ENCODE measurements at regions not wholly inside any gene's neighbourhood (a gene's known extent, or its start where the extent isn't known, plus 50 kb on each side); places are given as distances from the start of the nearest gene placed in this dataset.

- intact Hi-C loops (cut with DNase I): no loop called here
- no peak for ATAC-seq
Observed at GRCh38 chr5:158080112-158080511, 221.2 kb upstream of the CLINT1 start.

GRCh38 chr5:158079097-158079496, 220.2 kb upstream of the CLINT1 start:
- DNase-seq (no peak), ATAC-seq (no peak)
- WGBS: 80% methylated on average over 5 of the region's 5 CpGs
- Histone ChIP-seq H3K27me3 (ENCODE audit: control insufficient read depth, insufficient read depth) (no peaks in the 10 kb centered on the region), H3K9me3 (ENCODE audit: control insufficient read depth, low read length) (no peaks in the 10 kb centered on the region), H3K4me3 (ENCODE audit: low read length) (no peak overlapping the region), H3K4me1 (ENCODE audit: control insufficient read depth, insufficient read depth, low read length) (no peaks in the 10 kb centered on the region), H3K27ac (ENCODE audit: low read length) (no peak overlapping the region)
- intact Hi-C loops (cut with DNase I): loop anchor here in 1 of 4 donors (10.0 kb wide), 1 partner anchor 1056 kb away; no protein-coding TSS in a partner anchor

More at GRCh38 chr5:158080112-158080511, 221.2 kb upstream of the CLINT1 start:
- H3K4me1 ChIP-seq (ENCODE audit: control insufficient read depth, insufficient read depth, low read length): no peaks in the 10 kb centered on the region
- H3K9me3 ChIP-seq (ENCODE audit: control insufficient read depth, low read length): no peaks in the 10 kb centered on the region
- no peaks in the 10 kb centered on the region for H3K27me3 ChIP-seq (ENCODE audit: control insufficient read depth, insufficient read depth)
- 54% methylated on average over 1 of the region's 1 CpG for WGBS
- no peak overlapping the region for H3K27ac ChIP-seq (ENCODE audit: low read length)
- no peak overlapping the region for H3K4me3 ChIP-seq (ENCODE audit: low read length)
- no peak for DNase-seq

DNA sequence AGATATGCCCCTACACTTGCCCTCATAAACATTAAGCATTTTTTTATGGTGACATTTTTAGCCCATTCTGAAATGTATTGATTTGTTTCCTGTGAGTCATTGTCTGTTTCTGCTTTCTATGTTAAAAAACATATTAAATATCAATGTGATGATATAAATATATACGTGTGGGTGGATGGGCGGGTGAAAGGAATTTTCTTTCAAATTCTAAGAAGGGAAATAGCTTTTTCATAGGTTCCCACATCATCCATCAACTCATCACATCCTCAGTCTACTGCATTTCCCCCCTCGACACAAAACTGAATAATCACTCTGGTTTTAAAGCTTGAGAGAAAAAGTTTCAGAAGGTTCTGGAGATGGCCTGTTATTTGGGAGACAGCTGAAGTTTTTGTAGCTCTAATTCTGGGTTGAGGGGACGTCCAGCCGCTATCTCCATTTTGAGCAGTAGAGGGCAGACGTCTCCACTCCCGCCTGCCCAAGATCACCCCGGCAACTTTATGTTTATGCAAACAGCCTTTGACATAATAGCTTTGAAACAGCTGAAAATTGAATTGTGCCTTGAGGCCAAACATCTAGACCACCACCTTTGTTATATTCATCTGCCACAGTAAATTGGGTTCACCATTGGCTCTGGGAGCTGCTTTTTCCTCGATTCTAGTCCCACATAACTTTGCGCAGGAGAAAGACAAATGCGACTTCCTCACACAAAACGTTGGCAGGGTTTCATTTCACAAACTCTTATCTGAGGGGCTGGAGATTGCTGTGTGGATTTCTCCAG, 216.2 kb upstream of the CLINT1 start:
- peak; percentile 90 to 91 for ATAC-seq
- intact Hi-C loops (cut with DNase I): loop anchor here in 1 of 4 donors (10.0 kb wide), 1 partner anchor 1060 kb away; no protein-coding TSS in a partner anchor
- DNase-seq: peak; percentile 52 to 79 (median 65)
- Histone ChIP-seq H3K27me3 (ENCODE audit: control insufficient read depth, insufficient read depth) (no peaks in the 10 kb centered on the region), H3K27ac (ENCODE audit: low read length) (peak overlapping the region; percentile 45), H3K4me3 (ENCODE audit: low read length) (peak overlapping the region; percentile 69), H3K9me3 (ENCODE audit: control insufficient read depth, low read length) (no peaks in the 10 kb centered on the region), H3K4me1 (ENCODE audit: control insufficient read depth, insufficient read depth, low read length) (no peaks in the 10 kb centered on the region)
- WGBS: 7% methylated on average over 12 of the region's 12 CpGs

DNA sequence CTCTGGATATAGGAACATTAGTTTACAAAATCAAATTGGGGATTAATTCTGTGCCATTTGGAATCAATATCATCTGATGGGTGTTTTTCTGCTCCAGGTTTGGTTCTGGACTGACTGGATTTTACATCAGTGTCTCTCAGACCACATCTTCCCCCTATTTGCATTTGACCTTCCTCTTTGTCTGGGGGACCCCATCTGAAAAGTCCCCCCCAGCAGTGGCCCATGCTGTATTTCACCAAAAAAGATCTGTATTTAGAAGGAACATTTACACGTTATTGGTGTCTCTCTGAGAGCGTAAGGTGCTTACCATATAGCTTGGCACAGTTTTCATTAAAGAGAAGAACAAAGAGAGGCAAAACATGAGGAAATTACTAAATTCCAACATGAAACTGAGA, 215.6 kb upstream of the CLINT1 start:
- DNase-seq (no peak), ATAC-seq (no peak)
- Histone ChIP-seq H3K27ac (ENCODE audit: low read length) (no peak overlapping the region), H3K4me3 (ENCODE audit: low read length) (no peak overlapping the region), H3K4me1 (ENCODE audit: control insufficient read depth, insufficient read depth, low read length) (no peaks in the 10 kb centered on the region), H3K27me3 (ENCODE audit: control insufficient read depth, insufficient read depth) (no peaks in the 10 kb centered on the region), H3K9me3 (ENCODE audit: control insufficient read depth, low read length) (no peaks in the 10 kb centered on the region)
- intact Hi-C loops (cut with DNase I): loop anchor here in 1 of 4 donors (10.0 kb wide), 1 partner anchor 1060 kb away; no protein-coding TSS in a partner anchor
- 94% methylated on average over 2 of the region's 2 CpGs for WGBS

GRCh38 chr5:158070859-158071258, 211.9 kb upstream of the CLINT1 start:
- intact Hi-C loops (cut with DNase I): loop anchor here in 1 of 4 donors (10.0 kb wide), 1 partner anchor 1064 kb away; no protein-coding TSS in a partner anchor
- WGBS: 54% methylated on average over 1 of the region's 1 CpG
- H3K4me3 ChIP-seq (ENCODE audit: low read length): no peak overlapping the region
- H3K27me3 ChIP-seq (ENCODE audit: control insufficient read depth, insufficient read depth): no peaks in the 10 kb centered on the region
- peaks cover 2% of the 10 kb centered on the region for H3K4me1 ChIP-seq (ENCODE audit: control insufficient read depth, insufficient read depth, low read length)
- DNase-seq (peak in 1 of 3 donors; percentile 50), ATAC-seq (no peak)
- no peaks in the 10 kb centered on the region for H3K9me3 ChIP-seq (ENCODE audit: control insufficient read depth, low read length)
- H3K27ac ChIP-seq (ENCODE audit: low read length): no peak overlapping the region

GRCh38 chr5:158069838-158070237, 210.9 kb upstream of the CLINT1 start:
- no peaks in the 10 kb centered on the region for H3K9me3 ChIP-seq (ENCODE audit: control insufficient read depth, low read length)
- WGBS: 61% methylated on average over 2 of the region's 2 CpGs
- peaks cover 2% of the 10 kb centered on the region for H3K4me1 ChIP-seq (ENCODE audit: control insufficient read depth, insufficient read depth, low read length)
- H3K27ac ChIP-seq (ENCODE audit: low read length): no peak overlapping the region
- no peaks in the 10 kb centered on the region for H3K27me3 ChIP-seq (ENCODE audit: control insufficient read depth, insufficient read depth)
- DNase-seq: no peak
- intact Hi-C loops (cut with DNase I): loop anchor here in 1 of 4 donors (10.0 kb wide), 1 partner anchor 1065 kb away; no protein-coding TSS in a partner anchor
- ATAC-seq: no peak
- no peak overlapping the region for H3K4me3 ChIP-seq (ENCODE audit: low read length)

- Histone ChIP-seq H3K4me1 (ENCODE audit: control insufficient read depth, insufficient read depth, low read length) (peaks cover 2% of the 10 kb centered on the region), H3K9me3 (ENCODE audit: control insufficient read depth, low read length) (no peaks in the 10 kb centered on the region), H3K27me3 (ENCODE audit: control insufficient read depth, insufficient read depth) (no peaks in the 10 kb centered on the region), H3K4me3 (ENCODE audit: low read length) (no peak overlapping the region), H3K27ac (ENCODE audit: low read length) (no peak overlapping the region)
- ATAC-seq (peak; percentile 59 to 67), DNase-seq (peak in 1 of 3 donors; percentile 35)
- WGBS: 79% methylated on average over 4 of the region's 4 CpGs
- intact Hi-C loops (cut with DNase I): no loop called here
Observed at GRCh38 chr5:158068964-158069363, 210.0 kb upstream of the CLINT1 start.

DNA sequence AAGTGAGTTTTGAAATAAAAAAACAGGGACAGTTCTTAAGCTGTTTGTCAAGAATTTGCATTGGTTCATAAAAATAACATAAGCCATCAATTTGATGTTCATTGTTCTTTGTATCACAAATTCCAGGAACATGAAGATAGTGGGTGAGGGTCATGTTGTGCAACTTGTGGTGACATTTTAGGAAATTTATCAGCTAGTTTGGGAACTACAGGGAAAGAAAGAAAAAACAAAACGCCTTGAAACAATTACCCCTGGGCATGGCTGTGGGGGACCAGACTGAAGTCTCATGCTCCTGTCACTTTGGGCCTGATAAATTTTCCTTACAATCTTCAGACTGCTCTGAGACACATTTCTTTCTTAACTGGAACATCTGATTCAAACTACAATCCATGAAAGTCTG, 207.1 kb upstream of the CLINT1 start:
- intact Hi-C loops (cut with DNase I): no loop called here
- 56% methylated on average over 1 of the region's 1 CpG for WGBS
- H3K4me3 ChIP-seq (ENCODE audit: low read length): no peak overlapping the region
- DNase-seq: no peak
- no peak overlapping the region for H3K27ac ChIP-seq (ENCODE audit: low read length)
- ATAC-seq: no peak
- no peaks in the 10 kb centered on the region for H3K9me3 ChIP-seq (ENCODE audit: control insufficient read depth, low read length)
- no peaks in the 10 kb centered on the region for H3K27me3 ChIP-seq (ENCODE audit: control insufficient read depth, insufficient read depth)
- peaks cover 2% of the 10 kb centered on the region for H3K4me1 ChIP-seq (ENCODE audit: control insufficient read depth, insufficient read depth, low read length)

DNA sequence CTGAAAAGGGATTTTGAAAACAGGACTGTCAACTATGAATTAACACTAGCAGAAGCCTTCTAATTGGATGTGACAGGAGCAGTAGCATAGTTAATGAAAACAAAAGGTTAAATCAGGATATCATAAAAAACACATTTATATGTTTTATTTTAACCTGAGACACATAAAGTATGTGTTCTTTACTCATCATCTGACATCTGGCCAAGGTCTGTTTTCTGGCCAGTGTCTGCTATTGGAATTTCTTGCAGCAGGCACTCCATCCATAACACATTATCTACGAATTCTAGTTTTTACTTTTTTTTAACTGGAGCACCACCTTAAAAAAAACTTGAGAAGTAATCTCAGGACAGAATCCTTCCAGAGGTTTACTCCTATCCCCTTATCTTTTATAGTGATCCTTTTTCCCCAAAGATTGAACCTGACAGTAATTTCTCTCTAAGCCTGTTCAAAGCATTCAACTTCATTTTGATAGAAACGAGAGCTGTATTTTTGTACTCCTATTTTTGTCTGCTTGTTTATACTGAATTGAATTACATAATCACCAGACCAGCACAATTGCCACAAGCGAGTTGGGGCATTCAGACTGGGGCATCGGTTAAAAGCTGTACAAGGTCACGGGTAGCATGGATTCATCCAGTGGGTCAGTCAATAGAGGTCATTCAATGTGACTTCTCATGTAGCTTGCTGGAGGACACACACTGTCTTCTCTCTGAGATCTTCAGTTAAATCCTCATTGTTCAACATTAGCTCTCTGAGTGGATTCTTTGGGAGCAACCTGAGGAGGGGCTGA, 205.6 kb upstream of the CLINT1 start:
- H3K4me1 ChIP-seq (ENCODE audit: control insufficient read depth, insufficient read depth, low read length): peaks cover 2% of the 10 kb centered on the region
- DNase-seq: peak in 1 of 3 donors; percentile 22
- no peaks in the 10 kb centered on the region for H3K27me3 ChIP-seq (ENCODE audit: control insufficient read depth, insufficient read depth)
- intact Hi-C loops (cut with DNase I): no loop called here
- H3K27ac ChIP-seq (ENCODE audit: low read length): no peak overlapping the region
- WGBS: 73% methylated on average over 5 of the region's 5 CpGs
- H3K9me3 ChIP-seq (ENCODE audit: control insufficient read depth, low read length): no peaks in the 10 kb centered on the region
- H3K4me3 ChIP-seq (ENCODE audit: low read length): no peak overlapping the region
- ATAC-seq: no peak

DNA sequence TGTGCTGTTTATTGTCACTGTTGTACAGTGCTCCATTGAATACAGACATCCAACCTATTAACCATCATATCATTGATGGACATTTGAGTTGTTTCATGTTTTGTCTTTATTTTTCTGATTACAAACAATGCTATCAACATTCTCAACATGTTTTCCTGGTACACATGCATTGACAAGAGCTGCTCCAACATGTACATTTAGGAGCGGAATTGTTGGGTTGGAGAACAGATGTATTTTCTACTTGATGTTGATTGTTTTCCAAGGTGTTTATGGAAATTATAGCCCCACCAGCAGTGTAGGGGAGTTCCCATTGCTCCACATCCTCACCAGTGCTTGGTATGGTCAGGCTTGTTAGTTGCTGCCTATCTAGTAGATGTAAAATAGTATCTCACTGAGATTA, 204.1 kb upstream of the CLINT1 start:
- no peak overlapping the region for H3K27ac ChIP-seq (ENCODE audit: low read length)
- intact Hi-C loops (cut with DNase I): no loop called here
- H3K4me3 ChIP-seq (ENCODE audit: low read length): no peak overlapping the region
- H3K27me3 ChIP-seq (ENCODE audit: control insufficient read depth, insufficient read depth): no peaks in the 10 kb centered on the region
- ATAC-seq (no peak), DNase-seq (no peak)
- H3K9me3 ChIP-seq (ENCODE audit: control insufficient read depth, low read length): no peaks in the 10 kb centered on the region
- H3K4me1 ChIP-seq (ENCODE audit: control insufficient read depth, insufficient read depth, low read length): no peaks in the 10 kb centered on the region
- 96% methylated on average over 1 of the region's 1 CpG for WGBS

DNA sequence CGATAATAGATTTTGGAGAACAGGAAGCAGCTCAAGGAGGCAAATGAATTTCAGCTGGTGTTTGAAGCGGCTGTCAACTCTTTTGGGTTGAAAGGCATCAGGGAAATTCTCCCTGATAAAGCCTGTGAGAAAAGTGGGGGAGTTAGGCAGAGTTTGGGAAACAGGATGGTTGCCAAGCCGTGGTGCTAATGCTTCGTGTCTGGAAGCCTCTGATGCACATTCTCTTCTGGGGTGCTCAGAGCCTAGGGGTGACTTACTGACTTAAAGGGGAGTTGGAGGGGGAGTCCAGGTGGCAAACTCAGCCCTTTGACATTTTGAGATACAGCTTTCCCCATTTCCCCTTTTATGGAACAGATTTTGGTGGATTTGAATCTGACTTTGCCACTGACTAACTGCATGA, 202.5 kb upstream of the CLINT1 start:
- Histone ChIP-seq H3K4me1 (ENCODE audit: control insufficient read depth, insufficient read depth, low read length) (no peaks in the 10 kb centered on the region), H3K9me3 (ENCODE audit: control insufficient read depth, low read length) (no peaks in the 10 kb centered on the region), H3K27ac (ENCODE audit: low read length) (no peak overlapping the region), H3K27me3 (ENCODE audit: control insufficient read depth, insufficient read depth) (no peaks in the 10 kb centered on the region), H3K4me3 (ENCODE audit: low read length) (no peak overlapping the region)
- DNase-seq (no peak), ATAC-seq (no peak)
- 52% methylated on average over 4 of the region's 4 CpGs for WGBS
- intact Hi-C loops (cut with DNase I): no loop called here
